KMS-11 (cell line): ENCODE measurements at regions not wholly inside any gene's neighbourhood (a gene's known extent, or its start where the extent isn't known, plus 50 kb on each side); places are given as distances from the start of the nearest gene placed in this dataset.

ENCODE experiments used
- H2AFZ ChIP-seq: fragments of 200-600 bp; sonication (generic); 2 replicates; pipeline ENCODE4 v1.6.1; 2016; ENCODE audit warnings: antibody characterized with exemption, mixed run types, low read depth
- H3K27ac ChIP-seq: fragments of 200-600 bp; sonication (generic); 2 replicates; pipeline ENCODE4 v1.6.1; 2016; ENCODE audit warnings: mild to moderate bottlenecking, mixed run types
- H3K27me3 ChIP-seq: fragments of 200-600 bp; sonication (generic); 2 replicates; pipeline ENCODE4 v1.6.1; 2017; ENCODE audit warnings: mild to moderate bottlenecking, low read depth, mixed run types, moderate library complexity; ENCODE audit not compliant: insufficient read depth
- H3K36me3 ChIP-seq: fragments of 200-600 bp; sonication (generic); 2 replicates; pipeline ENCODE4 v1.6.1; 2017; ENCODE audit warnings: mild to moderate bottlenecking, mixed run types; ENCODE audit not compliant: insufficient read depth
- H3K4me1 ChIP-seq: fragments of 200-600 bp; sonication (generic); 2 replicates; pipeline ENCODE4 v1.6.1; 2016; ENCODE audit warnings: mild to moderate bottlenecking, low read depth, mixed run types; ENCODE audit not compliant: poor library complexity, severe bottlenecking
- H3K4me2 ChIP-seq: fragments of 200-600 bp; sonication (generic); 2 replicates; pipeline ENCODE4 v1.7.0; 2016; ENCODE audit warnings: mild to moderate bottlenecking, mixed run types
- H3K4me3 ChIP-seq: fragments of 200-600 bp; sonication (generic); IDR thresholded peaks from 2 replicates; pipeline ENCODE4 v1.6.1; 2017; ENCODE audit warnings: low read depth, low read length, mixed read lengths; ENCODE audit not compliant: insufficient read depth
- H3K79me2 ChIP-seq: fragments of 200-600 bp; sonication (generic); 2 replicates; pipeline ENCODE4 v1.6.1; 2016; ENCODE audit warnings: low read depth, mixed run types; ENCODE audit not compliant: insufficient read depth
- H3K9ac ChIP-seq: fragments of 200-600 bp; sonication (generic); 2 replicates; pipeline ENCODE4 v1.6.1; 2016; ENCODE audit warnings: mild to moderate bottlenecking, mixed run types
- H4K20me1 ChIP-seq: fragments of 200-600 bp; sonication (generic); 2 replicates; pipeline ENCODE4 v1.6.1; 2016; ENCODE audit warnings: mild to moderate bottlenecking, mixed run types; ENCODE audit not compliant: insufficient read depth
- CTCF ChIP-seq: fragments of 200-600 bp; sonication (generic); conservative IDR thresholded peaks from 2 replicates; pipeline ENCODE4 v1.6.1; 2017; ENCODE audit warnings: low read depth, mild to moderate bottlenecking, antibody characterized with exemption, low read length, moderate library complexity, mixed read lengths

GRCh38 chr7:18400275-18400674 is 95.3 kb upstream of the HDAC9 start:
- H3K27ac ChIP-seq = no peak overlapping the region
- H4K20me1 ChIP-seq = no peaks in the 10 kb centered on the region
- H3K4me2 ChIP-seq = no peak overlapping the region
- H3K36me3 ChIP-seq = no peaks in the 10 kb centered on the region
- H3K4me3 ChIP-seq = no peak overlapping the region
- H3K27me3 ChIP-seq = no peaks in the 10 kb centered on the region
- H3K79me2 ChIP-seq = no peaks in the 10 kb centered on the region
- no peak overlapping the region for H2AFZ ChIP-seq
- TF ChIP-seq CTCF = no peak
- no peak overlapping the region for H3K9ac ChIP-seq
- no peaks in the 10 kb centered on the region for H3K4me1 ChIP-seq

- Histone ChIP-seq H4K20me1 (no peaks in the 10 kb centered on the region), H3K79me2 (no peaks in the 10 kb centered on the region), H3K4me1 (no peaks in the 10 kb centered on the region), H3K9ac (no peak overlapping the region), H3K4me3 (no peak overlapping the region), H3K4me2 (no peak overlapping the region), H2AFZ (no peak overlapping the region), H3K36me3 (no peaks in the 10 kb centered on the region), H3K27me3 (no peaks in the 10 kb centered on the region), H3K27ac (no peak overlapping the region)
- TF ChIP-seq CTCF = no peak
Observed at GRCh38 chr7:18400726-18401125, 94.8 kb upstream of the HDAC9 start.

GRCh38 chr7:18401757-18402156 is 93.8 kb upstream of the HDAC9 start:
- H3K27ac ChIP-seq = no peak overlapping the region
- H3K4me1 ChIP-seq = no peaks in the 10 kb centered on the region
- H3K4me2 ChIP-seq = no peak overlapping the region
- no peak overlapping the region for H2AFZ ChIP-seq
- no peak for TF ChIP-seq CTCF
- no peaks in the 10 kb centered on the region for H3K36me3 ChIP-seq
- H3K27me3 ChIP-seq = no peaks in the 10 kb centered on the region
- H4K20me1 ChIP-seq = no peaks in the 10 kb centered on the region
- no peak overlapping the region for H3K9ac ChIP-seq
- H3K79me2 ChIP-seq = no peaks in the 10 kb centered on the region
- H3K4me3 ChIP-seq = no peak overlapping the region

GRCh38 chr7:18402488-18403183 is 92.9 kb upstream of the HDAC9 start:
- Histone ChIP-seq H3K4me2 (no peak overlapping the region), H3K36me3 (no peaks in the 10 kb centered on the region), H3K9ac (no peak overlapping the region), H3K27ac (no peak overlapping the region), H3K79me2 (no peaks in the 10 kb centered on the region), H4K20me1 (no peaks in the 10 kb centered on the region), H3K4me1 (no peaks in the 10 kb centered on the region), H3K4me3 (no peak overlapping the region), H2AFZ (no peak overlapping the region), H3K27me3 (no peaks in the 10 kb centered on the region)
- no peak for TF ChIP-seq CTCF
